IPS-20b (cell line): ENCODE measurements at regions not wholly inside any gene's neighbourhood (a gene's known extent, or its start where the extent isn't known, plus 50 kb on each side); places are given as distances from the start of the nearest gene placed in this dataset.
"Not testable (repeated sequence)": the region's sequence is repeated elsewhere in the genome, so short reads cannot be mapped to it uniquely, and the experiment has no call there.

Experiments
- H3K27ac ChIP-seq: one replicate; pipeline ENCODE4 v1.5.1; 2013; ENCODE audit warnings: low read length
- H3K27me3 ChIP-seq: 2 replicates; pipeline ENCODE4 v1.6.1; 2013; ENCODE audit warnings: mild to moderate bottlenecking, low read length, inconsistent platforms; ENCODE audit not compliant: insufficient read depth
- H3K36me3 ChIP-seq: 2 replicates; pipeline ENCODE4 v1.6.1; 2013; ENCODE audit warnings: low read depth, mild to moderate bottlenecking, inconsistent platforms, low read length, moderate library complexity; ENCODE audit not compliant: insufficient read depth
- H3K4me1 ChIP-seq: 2 replicates; pipeline ENCODE4 v1.6.1; 2013; ENCODE audit warnings: mild to moderate bottlenecking, control low read depth, inconsistent platforms, low read length, moderate library complexity; ENCODE audit not compliant: insufficient read depth
- H3K4me3 ChIP-seq: 2 replicates; pipeline ENCODE4 v1.5.1; 2013; ENCODE audit warnings: mild to moderate bottlenecking, low read length, inconsistent platforms
- H3K9ac ChIP-seq: 2 replicates; pipeline ENCODE4 v1.6.1; 2013; ENCODE audit warnings: low read depth, mild to moderate bottlenecking, inconsistent platforms, low read length, moderate library complexity
- H3K9me3 ChIP-seq: 2 replicates; pipeline ENCODE4 v1.6.1; 2013; ENCODE audit warnings: mild to moderate bottlenecking, low read depth, low read length, inconsistent platforms; ENCODE audit not compliant: insufficient read depth

DNA sequence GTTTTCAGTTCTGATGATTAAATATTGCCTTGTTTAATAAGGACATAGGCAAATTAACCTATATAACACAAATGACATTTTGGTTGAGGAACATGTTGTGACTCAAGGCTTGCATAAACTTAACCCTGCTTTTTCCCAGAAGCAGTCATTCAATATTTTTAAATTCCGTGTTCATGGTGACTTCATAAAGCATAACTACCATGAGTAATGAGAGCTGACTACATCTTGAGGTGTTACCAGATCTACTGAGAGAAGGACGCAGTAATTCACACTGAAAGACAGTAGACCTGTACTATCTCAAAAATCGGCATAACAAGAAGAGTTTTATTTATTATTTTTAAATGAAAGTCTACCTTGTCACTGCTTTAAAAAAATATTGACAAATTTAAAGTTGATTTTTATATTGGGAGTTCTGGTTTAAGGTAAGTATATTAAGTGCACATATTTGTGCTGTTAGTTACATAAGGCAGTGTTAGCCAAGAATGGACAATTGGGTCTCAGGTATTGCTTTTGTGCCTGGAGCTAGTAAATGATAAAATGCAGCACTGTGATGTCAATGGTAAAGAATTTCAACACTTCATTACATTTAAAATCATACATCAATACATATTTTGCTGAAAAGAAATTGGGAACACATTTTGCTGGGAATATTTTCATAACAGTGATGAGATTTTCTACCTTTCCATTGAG lies 1198.5 kb downstream of the FSCB start:
- no peaks in the 10 kb centered on the region for H3K4me1 ChIP-seq
- H3K9ac ChIP-seq: no peak overlapping the region
- no peak overlapping the region for H3K4me3 ChIP-seq
- no peaks in the 10 kb centered on the region for H3K36me3 ChIP-seq
- H3K27me3 ChIP-seq: no peaks in the 10 kb centered on the region
- H3K27ac ChIP-seq: no peak overlapping the region
- no peaks in the 10 kb centered on the region for H3K9me3 ChIP-seq

DNA sequence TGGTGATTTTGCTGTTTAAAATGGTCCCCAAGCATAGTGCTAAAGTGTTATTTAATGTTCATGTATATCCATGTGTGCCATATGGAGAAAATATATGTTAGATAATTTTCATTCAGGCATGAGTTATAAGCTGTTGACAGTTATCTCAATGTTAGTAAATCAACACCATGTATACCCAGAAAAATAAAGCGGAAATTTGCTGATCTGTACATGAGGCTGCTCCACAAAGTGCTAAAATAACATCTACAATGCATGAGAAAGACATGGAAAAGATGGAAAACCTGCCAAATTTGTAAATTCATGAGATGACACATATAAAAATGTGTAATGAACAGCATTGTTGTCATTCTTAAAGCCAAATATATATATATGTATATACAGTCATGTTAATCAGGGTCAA lies 1199.2 kb downstream of the FSCB start:
- H3K4me1 ChIP-seq: no peaks in the 10 kb centered on the region
- no peak overlapping the region for H3K9ac ChIP-seq

DNA sequence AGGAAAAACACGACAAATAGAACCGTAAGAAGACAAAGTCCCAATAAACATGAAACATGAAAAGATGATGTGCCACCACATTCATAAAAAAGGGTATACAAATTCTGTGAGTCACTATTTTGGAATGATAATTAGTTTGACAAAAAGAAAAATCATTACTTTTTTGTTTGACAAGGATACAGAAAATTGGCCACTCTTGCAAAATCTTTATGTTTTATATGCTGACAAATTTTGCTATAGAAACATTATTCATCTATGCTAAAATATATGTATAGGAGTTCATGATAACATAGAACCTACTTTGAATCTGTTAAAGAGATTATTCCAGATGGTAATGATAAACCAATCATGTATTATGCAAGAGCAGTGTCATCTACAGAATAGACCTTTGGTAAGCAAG lies 1201.0 kb downstream of the FSCB start:
- Histone ChIP-seq H3K27me3 (no peaks in the 10 kb centered on the region), H3K4me1 (no peaks in the 10 kb centered on the region), H3K9ac (no peak overlapping the region), H3K4me3 (no peak overlapping the region), H3K9me3 (no peaks in the 10 kb centered on the region), H3K27ac (no peak overlapping the region), H3K36me3 (no peaks in the 10 kb centered on the region)

More for the DNA sequence above, 1199.2 kb downstream of the FSCB start:
- Histone ChIP-seq H3K9me3 (no peaks in the 10 kb centered on the region), H3K27me3 (no peaks in the 10 kb centered on the region), H3K4me3 (no peak overlapping the region), H3K36me3 (no peaks in the 10 kb centered on the region), H3K27ac (no peak overlapping the region)

DNA sequence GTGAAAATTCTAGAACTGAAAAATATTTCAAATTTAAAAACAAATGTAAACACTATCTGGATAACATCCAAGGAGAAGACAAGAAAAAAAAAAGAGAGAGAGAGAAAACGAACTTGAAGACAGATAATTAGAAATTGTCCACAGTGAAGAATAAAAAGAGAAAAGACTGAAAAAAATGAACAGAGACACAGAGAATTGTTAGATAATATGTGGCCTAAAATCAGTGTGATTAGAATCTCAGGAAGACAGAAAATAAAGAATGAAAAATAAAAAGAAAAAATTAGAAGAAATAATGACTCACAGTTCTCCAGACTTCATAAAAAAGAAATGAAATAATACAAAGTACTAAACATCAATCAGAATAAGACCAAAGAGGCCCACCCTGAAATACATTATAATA lies 1209.3 kb downstream of the FSCB start:
- Histone ChIP-seq H3K9me3 (no peaks in the 10 kb centered on the region), H3K27ac (no peak overlapping the region), H3K4me3 (no peak overlapping the region), H3K36me3 (no peaks in the 10 kb centered on the region), H3K27me3 (no peaks in the 10 kb centered on the region), H3K4me1 (no peaks in the 10 kb centered on the region), H3K9ac (no peak overlapping the region)

DNA sequence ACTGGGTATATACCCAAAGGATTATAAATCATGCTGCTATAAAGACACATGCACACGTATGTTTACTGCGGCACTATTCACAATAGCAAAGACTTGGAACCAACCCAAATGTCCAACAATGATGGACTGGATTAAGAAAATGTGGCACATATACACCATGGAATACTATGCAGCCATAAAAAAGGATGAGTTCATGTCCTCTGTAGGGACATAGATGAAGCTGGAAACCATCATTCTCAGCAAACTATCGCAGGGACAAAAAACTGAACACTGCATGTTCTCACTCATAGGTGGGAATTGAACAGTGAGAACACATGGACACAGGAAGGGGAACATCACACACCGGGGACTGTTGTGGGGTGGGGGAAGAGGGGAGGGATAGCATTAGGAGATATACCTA lies 1211.0 kb downstream of the FSCB start:
- not testable (repeated sequence) for H3K4me1 ChIP-seq, H3K27me3 ChIP-seq, H3K9ac ChIP-seq, H3K36me3 ChIP-seq, H3K4me3 ChIP-seq, H3K27ac ChIP-seq, H3K9me3 ChIP-seq

DNA sequence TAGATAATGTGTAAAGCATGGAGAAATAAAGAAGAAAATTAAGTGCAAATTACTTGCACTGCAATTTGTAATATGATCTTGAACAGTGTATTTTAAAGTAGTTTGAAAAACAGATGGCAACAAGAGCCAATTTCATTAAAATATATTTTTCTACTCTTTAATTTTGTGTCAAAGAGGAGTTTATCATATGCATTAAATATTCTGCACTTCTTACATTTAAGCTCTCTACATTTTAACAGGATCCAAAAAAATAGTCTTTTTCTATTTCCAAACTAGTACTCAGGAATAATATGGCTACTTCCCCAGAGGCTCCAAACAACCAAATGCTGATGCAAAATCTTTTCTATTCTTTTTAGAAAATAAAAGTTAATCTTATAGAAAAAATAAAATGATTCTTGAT lies 1221.5 kb downstream of the FSCB start:
- Histone ChIP-seq H3K36me3 (no peaks in the 10 kb centered on the region), H3K4me1 (no peaks in the 10 kb centered on the region), H3K27me3 (no peaks in the 10 kb centered on the region), H3K9ac (no peak overlapping the region), H3K4me3 (no peak overlapping the region), H3K9me3 (no peaks in the 10 kb centered on the region), H3K27ac (no peak overlapping the region)

DNA sequence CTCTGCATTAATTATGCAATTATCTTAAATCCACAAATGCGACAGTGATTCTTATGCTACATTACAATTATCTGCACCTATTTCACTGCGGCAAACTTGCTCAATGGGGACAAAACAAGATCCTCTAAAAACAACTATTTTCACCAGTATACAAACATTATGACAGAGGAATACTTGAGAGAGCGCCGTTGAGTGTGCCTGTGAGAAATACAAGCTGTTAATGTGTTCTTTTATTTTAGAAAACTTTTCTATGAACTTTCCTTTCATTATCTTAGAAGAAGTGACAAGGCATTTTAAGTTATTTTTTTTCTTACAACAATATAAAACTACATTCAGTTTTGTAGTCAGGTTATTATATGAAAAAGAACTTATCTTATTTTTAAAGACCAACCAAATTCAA lies 1247.0 kb downstream of the FSCB start:
- Histone ChIP-seq H3K9me3 (no peaks in the 10 kb centered on the region), H3K36me3 (no peaks in the 10 kb centered on the region), H3K27me3 (no peaks in the 10 kb centered on the region), H3K9ac (no peak overlapping the region), H3K4me3 (no peak overlapping the region), H3K4me1 (no peaks in the 10 kb centered on the region), H3K27ac (no peak overlapping the region)

DNA sequence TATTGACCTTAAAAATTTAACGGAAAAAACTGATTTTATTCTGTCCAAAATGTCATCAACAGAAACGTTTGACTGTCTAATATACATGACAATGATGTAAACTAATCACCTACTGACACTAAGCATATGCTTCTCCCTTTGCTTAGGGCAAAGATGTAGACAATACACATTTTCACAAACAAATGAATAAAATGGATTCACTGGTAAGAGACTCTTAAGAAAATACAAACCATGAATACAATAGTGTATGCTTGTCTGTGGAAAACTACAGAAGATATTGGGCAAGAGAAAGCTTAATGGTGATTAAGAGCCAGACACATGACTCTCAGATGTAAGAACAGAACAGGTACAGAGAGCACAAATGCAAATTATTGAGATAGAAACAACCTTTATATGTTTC lies 1248.7 kb downstream of the FSCB start:
- Histone ChIP-seq H3K27me3 (no peaks in the 10 kb centered on the region), H3K27ac (no peak overlapping the region), H3K36me3 (no peaks in the 10 kb centered on the region), H3K4me3 (no peak overlapping the region), H3K9me3 (no peaks in the 10 kb centered on the region), H3K4me1 (no peaks in the 10 kb centered on the region), H3K9ac (no peak overlapping the region)

DNA sequence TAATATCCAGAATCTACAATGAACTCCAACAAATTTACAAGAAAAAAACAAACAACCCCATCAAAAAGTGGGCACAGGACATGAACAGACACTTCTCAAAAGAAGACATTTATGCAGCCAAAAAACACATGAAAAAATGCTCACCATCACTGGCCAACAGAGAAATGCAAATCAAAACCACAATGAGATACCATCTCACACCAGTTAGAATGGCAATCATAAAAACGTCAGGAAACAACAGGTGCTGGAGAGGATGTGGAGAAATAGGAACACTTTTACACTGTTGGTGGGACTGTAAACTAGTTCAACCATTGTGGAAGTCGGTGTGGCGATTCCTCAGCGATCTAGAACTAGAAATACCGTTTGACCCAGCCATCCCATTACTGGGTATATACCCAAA lies 1250.1 kb downstream of the FSCB start:
- not testable (repeated sequence) for H3K9me3 ChIP-seq, H3K27ac ChIP-seq, H3K4me1 ChIP-seq, H3K9ac ChIP-seq, H3K27me3 ChIP-seq, H3K4me3 ChIP-seq, H3K36me3 ChIP-seq

DNA sequence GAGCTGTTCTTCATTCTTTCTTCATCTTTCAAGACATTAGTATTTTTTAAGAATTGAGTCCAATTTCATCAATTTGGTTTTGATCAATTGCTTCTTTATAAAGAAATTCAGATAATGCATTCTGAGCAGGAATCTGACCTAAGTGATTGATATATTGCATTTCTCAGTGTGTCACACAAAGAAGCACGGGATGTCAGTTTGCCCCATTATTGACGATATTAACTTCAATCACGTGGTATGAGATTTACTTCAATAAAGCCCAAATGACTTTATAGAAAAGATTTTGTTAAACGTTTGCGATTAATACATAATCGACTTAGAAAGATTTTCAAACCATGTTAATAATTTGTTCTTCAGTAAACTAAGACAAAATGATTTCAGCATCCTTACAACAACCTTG lies 1254.2 kb downstream of the FSCB start:
- Histone ChIP-seq H3K9ac (no peak overlapping the region), H3K9me3 (no peaks in the 10 kb centered on the region), H3K36me3 (no peaks in the 10 kb centered on the region), H3K27me3 (no peaks in the 10 kb centered on the region), H3K27ac (no peak overlapping the region), H3K4me1 (no peaks in the 10 kb centered on the region), H3K4me3 (no peak overlapping the region)

DNA sequence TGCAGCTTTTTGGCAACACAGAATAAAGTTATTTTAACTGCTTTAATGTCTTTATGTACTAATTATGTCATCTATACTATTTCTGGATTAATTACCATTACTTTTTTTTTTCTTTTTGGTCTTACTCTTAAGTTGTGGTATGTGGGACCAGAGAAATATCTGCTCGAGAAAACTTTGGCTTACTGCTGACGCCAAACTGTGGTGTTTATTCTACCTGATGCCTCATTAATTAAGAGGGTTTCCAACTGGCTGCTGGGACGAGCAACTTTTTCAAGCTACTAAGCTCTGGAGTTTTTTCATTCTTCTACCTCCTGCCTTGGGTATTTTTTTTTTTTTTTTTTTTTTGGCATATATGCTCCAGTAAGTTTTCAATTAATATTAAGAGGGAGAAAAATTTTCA lies 1257.5 kb downstream of the FSCB start:
- Histone ChIP-seq H3K4me3 (no peak overlapping the region), H3K9me3 (no peaks in the 10 kb centered on the region), H3K36me3 (no peaks in the 10 kb centered on the region), H3K27me3 (no peaks in the 10 kb centered on the region), H3K27ac (no peak overlapping the region), H3K9ac (no peak overlapping the region), H3K4me1 (no peaks in the 10 kb centered on the region)

DNA sequence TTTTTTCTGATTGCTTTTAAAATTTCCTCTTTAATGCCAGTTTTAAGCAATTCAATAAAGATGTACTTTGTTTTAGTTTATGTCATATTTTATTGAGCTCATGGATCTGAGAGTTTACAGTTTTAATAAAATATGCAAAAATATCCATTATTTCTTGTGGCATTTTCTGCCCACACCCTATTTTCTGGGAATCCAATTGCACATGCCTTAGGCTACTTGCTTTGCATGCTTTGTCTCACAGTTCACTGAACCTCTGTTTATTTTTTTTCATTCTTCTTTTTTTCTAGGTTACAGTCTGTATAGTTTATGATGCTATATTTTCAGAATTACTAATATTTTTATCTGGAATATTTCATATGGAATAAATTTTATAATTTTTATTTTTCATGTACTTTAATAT lies 1258.0 kb downstream of the FSCB start:
- no peaks in the 10 kb centered on the region for H3K4me1 ChIP-seq
- H3K27ac ChIP-seq: no peak overlapping the region
- H3K4me3 ChIP-seq: no peak overlapping the region
- no peak overlapping the region for H3K9ac ChIP-seq
- H3K27me3 ChIP-seq: no peaks in the 10 kb centered on the region
- no peaks in the 10 kb centered on the region for H3K9me3 ChIP-seq
- H3K36me3 ChIP-seq: no peaks in the 10 kb centered on the region

DNA sequence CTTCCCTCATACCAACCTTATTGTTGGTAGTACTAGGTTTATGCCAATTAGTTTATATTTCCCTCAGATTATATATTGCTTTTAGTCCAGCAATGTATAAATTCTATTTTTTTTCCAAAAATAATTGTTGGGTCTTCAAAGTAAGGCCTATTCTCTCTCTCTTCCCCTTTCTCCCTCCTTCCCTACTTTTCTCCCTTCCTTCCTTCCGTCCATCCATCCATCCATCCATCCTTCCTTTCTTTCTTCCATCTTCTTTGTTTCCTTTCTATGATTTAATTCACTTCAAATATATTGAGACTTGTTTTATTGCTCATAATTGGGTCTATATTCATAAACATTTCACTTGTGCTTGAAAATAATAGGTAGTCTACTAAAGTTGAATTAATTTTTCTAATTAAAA lies 1259.2 kb downstream of the FSCB start:
- no peaks in the 10 kb centered on the region for H3K9me3 ChIP-seq
- no peaks in the 10 kb centered on the region for H3K4me1 ChIP-seq
- no peak overlapping the region for H3K27ac ChIP-seq
- no peak overlapping the region for H3K9ac ChIP-seq
- H3K27me3 ChIP-seq: no peaks in the 10 kb centered on the region
- H3K4me3 ChIP-seq: no peak overlapping the region
- no peaks in the 10 kb centered on the region for H3K36me3 ChIP-seq
